SK-N-SH (cell line): ENCODE measurements at regions not wholly inside any gene's neighbourhood (a gene's known extent, or its start where the extent isn't known, plus 50 kb on each side); places are given as distances from the start of the nearest gene placed in this dataset.

Source experiments
- CTCF ChIA-PET: fragments of 300-600, 350-600 bp; formaldehyde crosslinking; extraction: SDS; loops from one replicate; lab custom pipeline; 2021; lab: Yijun Ruan, JAX
- POLR2A ChIA-PET: fragments of 350-600 bp; sonication (Branson Sonifier 250); formaldehyde crosslinking; extraction: SDS; loops from one replicate; lab custom pipeline; 2020; ENCODE audit warnings: antibody characterized with exemption, inconsistent platforms; lab: Yijun Ruan, JAX
- DNase-seq: peaks from one replicate; pipeline ENCODE4 v3.0.0; 2012
- H2AFZ ChIP-seq: fragments of 200-600 bp; sonication (generic); 2 replicates; pipeline ENCODE4 v1.8.1; 2016; ENCODE audit warnings: antibody characterized with exemption, mild to moderate bottlenecking, low read depth
- H3F3A ChIP-seq: fragments of 200-600 bp; sonication (generic); replicated peaks from 2 replicates; pipeline ENCODE3; 2016; ENCODE audit warnings: antibody characterized with exemption, mild to moderate bottlenecking; ENCODE audit not compliant: insufficient read depth
- H3K27ac ChIP-seq, 2 experiments: fragments of 200-500 bp in 1 of 2; fragments of 200-600 bp in 1 of 2; sonication (Bioruptor generic) in 1 of 2; sonication (generic), shearing (Covaris generic) in 1 of 2; 2 replicates each; pipeline versions ENCODE4 v1.5.1 to v1.6.1; 2014 to 2016; ENCODE audit warnings: low read depth in 2 of 2, inconsistent platforms in 1 of 2, low read length in 1 of 2, mild to moderate bottlenecking in 1 of 2, mixed read lengths in 1 of 2
- H3K27me3 ChIP-seq: fragments of 200-600 bp; sonication (generic), shearing (Covaris generic); 2 replicates; pipeline ENCODE4 v1.6.1; 2016; ENCODE audit warnings: mixed run types; ENCODE audit not compliant: insufficient read depth
- H3K36me3 ChIP-seq, 2 experiments: fragments of 200-500 bp in 1 of 2; fragments of 200-600 bp in 1 of 2; sonication (Bioruptor generic) in 1 of 2; sonication (generic) in 1 of 2; replicated peaks in 1 of 2; 2 replicates each; pipeline versions ENCODE3 to v1.5.1; 2014 to 2016; ENCODE audit warnings: low read length in 1 of 2, mild to moderate bottlenecking in 1 of 2; ENCODE audit not compliant: insufficient read depth in 2 of 2, control insufficient read depth in 1 of 2
- H3K4me1 ChIP-seq, 2 experiments: fragments of 200-500 bp in 1 of 2; fragments of 200-600 bp in 1 of 2; sonication (Bioruptor generic) in 1 of 2; sonication (generic), shearing (Covaris generic) in 1 of 2; 2 replicates each; pipeline versions ENCODE4 v1.5.1 to v1.6.1; 2014 to 2016; ENCODE audit warnings: low read depth in 1 of 2, low read length in 1 of 2, mixed run types in 1 of 2; ENCODE audit not compliant: insufficient read depth in 2 of 2, control insufficient read depth in 1 of 2
- H3K4me2 ChIP-seq: fragments of 200-600 bp; sonication (generic), shearing (Covaris generic); 2 replicates; pipeline ENCODE4 v1.6.1; 2017; ENCODE audit warnings: mixed run types
- H3K4me3 ChIP-seq, 2 experiments: fragments of 200-500 bp in 1 of 2; fragments of 200-600 bp in 1 of 2; sonication (Bioruptor generic) in 1 of 2; sonication (generic), shearing (Covaris generic) in 1 of 2; 2 replicates each; pipeline versions ENCODE4 v1.5.1 to v1.8.1; 2014 to 2016; ENCODE audit warnings: low read depth in 2 of 2, inconsistent platforms in 1 of 2, low read length in 1 of 2, mild to moderate bottlenecking in 1 of 2, mixed read lengths in 1 of 2, moderate library complexity in 1 of 2
- H3K79me2 ChIP-seq: fragments of 200-600 bp; sonication (generic); 2 replicates; pipeline ENCODE4 v1.8.1; 2017; ENCODE audit warnings: mild to moderate bottlenecking; ENCODE audit not compliant: insufficient read depth
- H3K9ac ChIP-seq: fragments of 200-600 bp; sonication (generic); 2 replicates; pipeline ENCODE4 v1.6.1; 2017; ENCODE audit warnings: mixed run types
- H3K9me2 ChIP-seq: fragments of 200-600 bp; sonication (generic); 2 replicates; pipeline ENCODE4 v1.6.1; 2017; ENCODE audit warnings: mixed run types
- H3K9me3 ChIP-seq: fragments of 200-600 bp; sonication (generic); 2 replicates; pipeline ENCODE4 v1.6.1; 2017; ENCODE audit warnings: mixed run types, mild to moderate bottlenecking, moderate library complexity
- H4K20me1 ChIP-seq: fragments of 200-600 bp; sonication (generic); 2 replicates; pipeline ENCODE4 v1.6.1; 2017; ENCODE audit warnings: mild to moderate bottlenecking, mixed run types; ENCODE audit not compliant: insufficient read depth
- CHD2 ChIP-seq: fragments of 150-350 bp; IDR thresholded peaks from 2 replicates; pipeline ENCODE4 v1.6.1; 2018; ENCODE audit warnings: low read length; ENCODE audit not compliant: partially characterized antibody
- CTCF ChIP-seq: fragments of 200-600 bp; sonication (generic); IDR thresholded peaks from 2 replicates; pipeline ENCODE4 v1.6.1; 2017; ENCODE audit warnings: antibody characterized with exemption, mild to moderate bottlenecking, moderate library complexity
- ELF1 ChIP-seq: IDR thresholded peaks from 2 replicates; pipeline ENCODE4 v1.4.0; 2012
- EP300 ChIP-seq, 2 experiments: IDR thresholded peaks; 2 replicates each; pipeline versions ENCODE4 v1.4.0 to v1.6.1; 2012; ENCODE audit warnings: borderline replicate concordance in 1 of 2, low read depth in 1 of 2, low read length in 1 of 2
- FOSL2 ChIP-seq: IDR thresholded peaks from 2 replicates; pipeline ENCODE4 v1.4.0; 2012; ENCODE audit warnings: low read depth, mild to moderate bottlenecking, moderate library complexity, borderline replicate concordance
- FOXM1 ChIP-seq: IDR thresholded peaks from 2 replicates; pipeline ENCODE4 v1.4.0; 2012; ENCODE audit warnings: low read depth, mild to moderate bottlenecking
- GABPA ChIP-seq: IDR thresholded peaks from 2 replicates; pipeline ENCODE4 v1.4.0; 2012; ENCODE audit warnings: low read depth, mild to moderate bottlenecking
- GATA2 ChIP-seq: sonication (generic); formaldehyde crosslinking; IDR thresholded peaks from 2 replicates; pipeline ENCODE4 v1.5.0; 2020; ENCODE audit warnings: mild to moderate bottlenecking, missing genetic modification reagents
- MEF2A ChIP-seq: IDR thresholded peaks from 2 replicates; pipeline ENCODE4 v1.4.0; 2012; ENCODE audit warnings: low read depth, borderline replicate concordance
- PBX3 ChIP-seq: IDR thresholded peaks from 2 replicates; pipeline ENCODE4; 2012
- RFX5 ChIP-seq: IDR thresholded peaks from 2 replicates; pipeline ENCODE4 v1.6.1; 2012; ENCODE audit warnings: mild to moderate bottlenecking, improper control_type of control experiment, low read length
- SIN3A ChIP-seq: IDR thresholded peaks from 2 replicates; pipeline ENCODE4 v1.6.1; 2012; ENCODE audit warnings: low read depth, mild to moderate bottlenecking, low read length, moderate library complexity, borderline replicate concordance
- SMC3 ChIP-seq: IDR thresholded peaks from 2 replicates; pipeline ENCODE4 v1.6.1; 2012; ENCODE audit warnings: low read depth, low read length, improper control_type of control experiment
- TAF1 ChIP-seq: IDR thresholded peaks from 2 replicates; pipeline ENCODE4 v1.6.1; 2012; ENCODE audit warnings: low read depth, mild to moderate bottlenecking, low read length, moderate library complexity, borderline replicate concordance
- TCF12 ChIP-seq: IDR thresholded peaks from 2 replicates; pipeline ENCODE4 v1.4.0; 2012
- ZBTB33 ChIP-seq: IDR thresholded peaks from 2 replicates; pipeline ENCODE4 v1.4.0; 2012; ENCODE audit warnings: low read depth, borderline replicate concordance
- WGBS: methylation state at CpG from one replicate; pipeline ENCODE4 v1.1.6; 2017; ENCODE audit warnings: low lambda C conversion rate; 5-methylcytosine and 5-hydroxymethylcytosine counted together
- TF ChIP-seq, protein P1 (sequence below): IDR thresholded peaks from 2 replicates; pipeline ENCODE4 v1.4.0; 2012; ENCODE audit warnings: low read depth

GRCh38 chr9:23162789-23163188, 663.3 kb downstream of the ELAVL2 start:
- Histone ChIP-seq H3K36me3 (no peaks in the 10 kb centered on the region), H3K4me2 (no peak overlapping the region), H3K27ac (no peak overlapping the region), H3K9me3 (no peaks in the 10 kb centered on the region), H3K27me3 (no peaks in the 10 kb centered on the region), H4K20me1 (no peaks in the 10 kb centered on the region), H3K9ac (no peak overlapping the region), H3K4me3 (no peak overlapping the region), H3K79me2 (no peaks in the 10 kb centered on the region), H3K4me1 (no peaks in the 10 kb centered on the region), H3F3A (no peaks in the 10 kb centered on the region), H3K9me2 (no peaks in the 10 kb centered on the region), H2AFZ (no peak overlapping the region)
- POLR2A ChIA-PET = no interaction called here
- CTCF ChIA-PET = no interaction called here
- 25% methylated on average over 3 of the region's 3 CpGs for WGBS
- no peak for DNase-seq
- TF ChIP-seq FOSL2 = no peak
- no peak for TF ChIP-seq TCF12
- TF ChIP-seq TAF1 = no peak
- TF ChIP-seq PBX3 = no peak
- TF ChIP-seq CHD2 = no peak
- no peak for TF ChIP-seq EP300 (IDR thresholded peaks at IDR 0.05; ENCODE audit: borderline replicate concordance in 1 of 2, low read depth in 1 of 2, low read length in 1 of 2)
- no peak for TF ChIP-seq ZBTB33
- TF ChIP-seq RFX5 = no peak
- no peak for TF ChIP-seq SMC3
- no peak for TF ChIP-seq MEF2A
- TF ChIP-seq SIN3A = no peak
- TF ChIP-seq GABPA = no peak
- TF ChIP-seq ELF1 = no peak
- TF ChIP-seq GATA2 = no peak
- TF ChIP-seq CTCF = no peak
- TF ChIP-seq, protein P1, sequence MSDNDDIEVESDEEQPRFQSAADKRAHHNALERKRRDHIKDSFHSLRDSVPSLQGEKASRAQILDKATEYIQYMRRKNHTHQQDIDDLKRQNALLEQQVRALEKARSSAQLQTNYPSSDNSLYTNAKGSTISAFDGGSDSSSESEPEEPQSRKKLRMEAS = no peak
- TF ChIP-seq FOXM1 = no peak
